ENCODE measurements at regions not wholly inside any gene's neighbourhood (a gene's known extent, or its start where the extent isn't known, plus 50 kb on each side); places are given as distances from the start of the nearest gene placed in this dataset.
"Not testable (repeated sequence)": the region's sequence is repeated elsewhere in the genome, so short reads cannot be mapped to it uniquely, and the experiment has no call there.

GRCh38 chr2:57218206-57218605 lies 828.4 kb upstream of the VRK2 start:
- no peaks in the 10 kb centered on the region for H3K4me1 Mint-ChIP-seq
- no peaks in the 10 kb centered on the region for H3K36me3 Mint-ChIP-seq
- H3K27me3 Mint-ChIP-seq (ENCODE audit: low read depth in 3 of 3) = peaks cover 0 to 1% (median 0%) of the 10 kb centered on the region in 3 donors
- peaks cover 9 to 61% (median 36%) of the 10 kb centered on the region in 6 donors for H3K9me3 Mint-ChIP-seq
- DNase-seq = no peak
- no peak overlapping the region for H3K27ac Mint-ChIP-seq
- no peak overlapping the region for H3K4me3 Mint-ChIP-seq

GRCh38 chr2:57229706-57230105 lies 816.9 kb upstream of the VRK2 start:
- not testable (repeated sequence) for H3K4me3 Mint-ChIP-seq, H3K27ac Mint-ChIP-seq, H3K4me1 Mint-ChIP-seq

GRCh38 chr2:57232341-57232740 lies 814.3 kb upstream of the VRK2 start:
- not testable (repeated sequence) for H3K36me3 Mint-ChIP-seq, H3K27ac Mint-ChIP-seq
- peaks cover 0 to 22% (median 9%) of the 10 kb centered on the region in 6 donors for H3K9me3 Mint-ChIP-seq

More at GRCh38 chr2:57229706-57230105, 816.9 kb upstream of the VRK2 start:
- not testable (repeated sequence) for H3K27me3 Mint-ChIP-seq (ENCODE audit: low read depth in 3 of 3); H3K36me3 Mint-ChIP-seq; DNase-seq
- H3K9me3 Mint-ChIP-seq = peaks cover 0 to 27% (median 12%) of the 10 kb centered on the region in 6 donors

GRCh38 chr2:57251495-57251894 lies 795.1 kb upstream of the VRK2 start:
- not testable (repeated sequence) for H3K4me3 Mint-ChIP-seq; H3K4me1 Mint-ChIP-seq; H3K27ac Mint-ChIP-seq; H3K27me3 Mint-ChIP-seq (ENCODE audit: low read depth in 3 of 3); H3K36me3 Mint-ChIP-seq; DNase-seq
- peaks cover 33 to 67% (median 41%) of the 10 kb centered on the region in 6 donors for H3K9me3 Mint-ChIP-seq

More at GRCh38 chr2:57232341-57232740, 814.3 kb upstream of the VRK2 start:
- H3K4me3 Mint-ChIP-seq; DNase-seq; H3K4me1 Mint-ChIP-seq; H3K27me3 Mint-ChIP-seq (ENCODE audit: low read depth in 3 of 3): not testable (repeated sequence)

DNA sequence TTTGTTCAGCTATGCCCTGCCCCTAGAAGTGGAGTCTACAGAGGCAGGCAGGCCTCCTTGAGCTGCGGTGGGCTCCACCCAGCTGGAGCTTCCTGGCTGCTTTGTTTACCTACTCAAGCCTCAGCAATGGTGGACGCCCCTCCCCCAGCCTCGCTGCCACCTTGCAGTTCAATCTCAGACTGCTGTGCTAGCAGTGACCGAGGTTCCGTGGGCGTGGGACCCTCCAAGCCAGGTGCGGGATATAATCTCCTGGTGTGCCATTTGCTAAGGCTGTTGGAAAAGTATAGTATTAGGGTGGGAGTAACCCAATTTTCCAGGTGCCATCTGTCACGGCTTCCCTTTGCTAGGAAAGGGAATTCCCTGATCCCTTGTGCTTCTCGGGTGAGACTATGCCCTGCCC lies 770.2 kb upstream of the VRK2 start:
- H3K4me1 Mint-ChIP-seq; DNase-seq; H3K36me3 Mint-ChIP-seq; H3K27me3 Mint-ChIP-seq (ENCODE audit: low read depth in 3 of 3); H3K4me3 Mint-ChIP-seq; H3K27ac Mint-ChIP-seq: not testable (repeated sequence)
- peaks cover 11 to 63% (median 51%) of the 10 kb centered on the region in 6 donors for H3K9me3 Mint-ChIP-seq

DNA sequence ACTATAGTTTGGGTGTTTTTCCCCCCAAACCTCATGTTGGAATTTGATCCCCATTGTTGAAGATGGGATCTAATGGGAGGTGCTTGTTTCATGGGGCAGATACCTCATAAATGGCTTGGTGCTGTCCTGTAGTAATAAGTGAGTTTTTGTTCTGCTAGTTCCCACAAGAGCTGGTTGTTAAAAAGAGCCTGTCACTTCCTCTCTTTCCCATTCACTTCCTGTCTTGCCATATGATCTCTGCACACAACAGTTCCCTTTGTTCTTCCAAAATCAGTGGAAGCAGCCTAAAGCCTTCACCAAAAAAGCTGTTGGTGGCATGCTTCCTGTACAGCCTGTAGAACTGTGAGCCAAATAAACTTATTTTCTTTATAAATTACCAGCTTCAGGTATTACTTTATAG lies 768.2 kb upstream of the VRK2 start:
- Mint-ChIP-seq H3K9me3 (peaks cover 4 to 58% (median 55%) of the 10 kb centered on the region in 6 donors), H3K27ac (no peak overlapping the region), H3K4me1 (no peaks in the 10 kb centered on the region), H3K27me3 (ENCODE audit: low read depth in 3 of 3) (peaks cover 0 to 4% (median 0%) of the 10 kb centered on the region in 3 donors), H3K36me3 (no peaks in the 10 kb centered on the region), H3K4me3 (no peak overlapping the region)
- DNase-seq = no peak

DNA sequence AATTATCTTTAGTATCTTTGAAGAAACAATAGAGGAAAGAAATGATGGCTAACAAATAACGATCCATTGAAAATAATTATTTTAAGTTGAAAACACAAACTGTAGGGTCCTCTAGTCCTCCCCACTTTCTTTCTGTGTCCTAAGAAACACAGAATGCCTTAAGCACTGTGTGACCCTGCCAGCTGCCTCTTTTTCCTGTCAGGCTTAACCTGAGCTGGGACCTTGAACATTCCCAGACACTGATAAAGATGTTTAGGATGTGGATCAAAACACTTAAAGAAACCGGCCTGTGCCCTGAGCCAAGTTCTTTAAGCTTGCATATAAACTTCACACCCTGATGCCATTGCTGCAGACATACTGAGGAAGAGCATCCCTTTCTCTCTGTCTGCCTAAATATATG lies 755.4 kb upstream of the VRK2 start:
- H3K27ac Mint-ChIP-seq = no peak overlapping the region
- H3K4me3 Mint-ChIP-seq = no peak overlapping the region
- no peaks in the 10 kb centered on the region for H3K27me3 Mint-ChIP-seq (ENCODE audit: low read depth in 3 of 3)
- H3K4me1 Mint-ChIP-seq = no peaks in the 10 kb centered on the region
- peaks cover 0 to 42% (median 25%) of the 10 kb centered on the region in 6 donors for H3K9me3 Mint-ChIP-seq
- DNase-seq = no peak
- H3K36me3 Mint-ChIP-seq = no peaks in the 10 kb centered on the region

DNA sequence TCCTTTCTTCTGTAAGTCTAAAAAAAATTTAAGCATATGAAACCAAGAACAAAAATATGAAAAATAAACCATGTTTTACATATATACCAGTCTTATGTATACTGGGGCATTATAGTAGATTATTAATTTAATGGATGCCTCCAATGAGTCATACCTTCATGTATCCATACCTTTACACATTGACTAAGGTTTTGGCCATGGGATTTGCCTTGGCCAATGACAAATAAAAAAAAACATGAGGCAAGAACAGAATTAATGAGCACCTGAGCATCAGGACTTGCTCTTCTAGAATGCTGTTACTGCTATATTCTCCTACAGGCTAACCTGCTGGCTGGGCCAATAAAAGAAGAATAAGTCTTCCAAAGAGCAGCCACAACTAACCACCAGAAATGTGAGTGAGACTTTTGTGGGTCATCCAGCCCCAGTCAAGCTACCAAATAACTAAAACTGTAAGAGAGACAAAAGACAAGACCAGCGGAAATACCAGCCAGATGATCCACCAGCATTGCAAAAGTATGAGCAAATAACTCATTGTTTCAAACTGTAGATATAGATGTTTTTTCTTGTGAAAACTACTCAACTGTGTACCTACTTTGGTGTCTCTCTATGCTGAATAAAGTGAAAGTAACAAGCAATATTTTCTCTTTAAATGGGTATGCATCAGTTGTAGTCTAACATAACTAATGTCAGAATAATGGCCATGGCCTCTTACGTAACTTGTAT lies 749.6 kb upstream of the VRK2 start:
- no peak overlapping the region for H3K27ac Mint-ChIP-seq
- peaks cover 5 to 35% (median 14%) of the 10 kb centered on the region in 6 donors for H3K9me3 Mint-ChIP-seq
- no peak overlapping the region for H3K4me3 Mint-ChIP-seq
- H3K4me1 Mint-ChIP-seq = no peaks in the 10 kb centered on the region
- H3K27me3 Mint-ChIP-seq (ENCODE audit: low read depth in 3 of 3) = no peaks in the 10 kb centered on the region
- DNase-seq = no peak
- no peaks in the 10 kb centered on the region for H3K36me3 Mint-ChIP-seq

GRCh38 chr2:57313678-57314077 lies 732.9 kb upstream of the VRK2 start:
- no peak overlapping the region for H3K27ac Mint-ChIP-seq
- H3K4me1 Mint-ChIP-seq = no peaks in the 10 kb centered on the region
- no peak overlapping the region for H3K4me3 Mint-ChIP-seq
- H3K9me3 Mint-ChIP-seq = peaks cover 20 to 46% (median 32%) of the 10 kb centered on the region in 6 donors
- DNase-seq = no peak
- peaks cover 0 to 3% (median 0%) of the 10 kb centered on the region in 3 donors for H3K36me3 Mint-ChIP-seq
- peaks cover 0 to 1% (median 0%) of the 10 kb centered on the region in 3 donors for H3K27me3 Mint-ChIP-seq (ENCODE audit: low read depth in 3 of 3)

DNA sequence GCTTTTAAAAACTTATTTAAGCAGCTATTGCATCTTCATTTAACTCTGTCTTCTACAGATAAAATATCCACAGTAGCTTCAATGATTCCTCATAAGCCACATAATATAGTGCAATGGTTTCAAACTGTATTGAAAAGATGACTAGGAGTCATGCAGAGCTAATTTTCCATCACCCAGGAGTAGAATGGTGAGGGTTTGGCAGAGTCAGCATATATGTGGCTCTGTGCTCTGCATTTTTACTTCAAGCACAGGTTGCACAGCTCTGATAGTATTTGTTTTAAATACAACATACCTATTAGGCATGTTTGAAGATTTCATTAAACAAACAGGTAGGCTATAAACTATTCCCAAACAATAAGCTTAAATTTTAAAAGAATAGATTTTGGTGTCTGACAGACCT lies 731.9 kb upstream of the VRK2 start:
- Mint-ChIP-seq H3K36me3 (peaks cover 0 to 3% (median 0%) of the 10 kb centered on the region in 3 donors), H3K4me3 (no peak overlapping the region), H3K9me3 (peaks cover 21 to 49% (median 33%) of the 10 kb centered on the region in 6 donors), H3K4me1 (no peaks in the 10 kb centered on the region), H3K27me3 (ENCODE audit: low read depth in 3 of 3) (peaks cover 0 to 1% (median 0%) of the 10 kb centered on the region in 3 donors), H3K27ac (no peak overlapping the region)
- no peak for DNase-seq

DNA sequence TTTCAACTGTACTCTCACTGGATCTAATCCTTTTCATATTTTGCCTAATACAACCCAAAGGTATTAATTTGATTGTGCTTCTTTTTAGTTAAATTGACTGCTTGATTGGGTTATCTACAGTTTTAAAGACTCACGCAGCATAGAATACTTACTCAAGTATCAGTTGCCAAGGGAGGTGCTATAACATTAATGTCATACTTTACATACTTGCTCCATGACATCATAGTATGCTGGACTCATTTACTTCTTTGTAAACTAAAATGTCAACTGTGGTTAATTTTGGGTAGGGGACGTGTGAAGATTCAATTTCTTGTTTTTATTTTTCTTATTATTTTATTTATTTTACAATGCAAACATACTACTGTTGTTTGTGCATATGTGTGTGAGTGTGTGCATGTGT lies 716.2 kb upstream of the VRK2 start:
- Mint-ChIP-seq H3K36me3 (no peaks in the 10 kb centered on the region), H3K4me1 (no peaks in the 10 kb centered on the region), H3K9me3 (peaks cover 0 to 17% (median 11%) of the 10 kb centered on the region in 6 donors), H3K4me3 (no peak overlapping the region), H3K27me3 (ENCODE audit: low read depth in 3 of 3) (peaks cover 0 to 2% (median 1%) of the 10 kb centered on the region in 3 donors), H3K27ac (no peak overlapping the region)
- DNase-seq = no peak

- no peak for DNase-seq
- no peaks in the 10 kb centered on the region for H3K36me3 Mint-ChIP-seq
- no peak overlapping the region for H3K27ac Mint-ChIP-seq
- H3K4me3 Mint-ChIP-seq = no peak overlapping the region
- H3K9me3 Mint-ChIP-seq = peaks cover 3 to 31% (median 15%) of the 10 kb centered on the region in 6 donors
- no peaks in the 10 kb centered on the region for H3K4me1 Mint-ChIP-seq
- peaks cover 0 to 1% (median 0%) of the 10 kb centered on the region in 3 donors for H3K27me3 Mint-ChIP-seq (ENCODE audit: low read depth in 3 of 3)
Measured at GRCh38 chr2:57333221-57333620, 713.4 kb upstream of the VRK2 start.

DNA sequence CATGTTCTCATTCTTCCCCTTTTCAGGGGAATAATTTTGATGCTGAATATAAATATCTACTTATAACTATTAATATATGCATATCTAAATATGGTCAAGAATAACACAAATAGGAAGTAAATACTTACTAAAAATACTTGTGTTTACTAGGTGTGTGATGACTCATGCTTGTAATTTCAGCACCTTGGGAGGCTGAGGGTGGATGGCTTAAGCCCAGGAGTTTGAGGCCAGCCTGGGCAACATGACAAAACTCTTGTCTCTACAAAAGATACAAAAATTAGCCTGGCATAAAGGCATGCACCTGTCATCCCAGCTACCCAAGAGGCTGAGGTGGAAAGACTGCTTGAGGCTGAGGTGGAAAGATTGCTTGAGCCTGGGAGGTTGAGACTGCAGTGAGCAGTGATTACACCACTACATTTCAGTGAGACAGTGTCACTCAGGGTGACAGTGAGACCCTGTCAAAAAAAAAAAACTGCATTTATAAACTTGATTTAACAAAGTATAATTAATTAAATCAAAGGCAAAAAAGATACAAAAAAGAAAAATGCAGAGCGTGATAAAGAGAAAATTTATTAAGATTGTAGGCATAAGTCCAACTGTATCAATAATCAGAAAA lies 703.1 kb upstream of the VRK2 start:
- H3K36me3 Mint-ChIP-seq = peaks cover 0 to 9% (median 3%) of the 10 kb centered on the region in 3 donors
- H3K27ac Mint-ChIP-seq = no peak overlapping the region
- H3K9me3 Mint-ChIP-seq = peaks cover 18 to 71% (median 53%) of the 10 kb centered on the region in 6 donors
- peaks cover 0 to 5% (median 2%) of the 10 kb centered on the region in 3 donors for H3K27me3 Mint-ChIP-seq (ENCODE audit: low read depth in 3 of 3)
- H3K4me1 Mint-ChIP-seq = no peaks in the 10 kb centered on the region
- no peak for DNase-seq
- no peak overlapping the region for H3K4me3 Mint-ChIP-seq

- no peak for DNase-seq
- Mint-ChIP-seq H3K27ac (no peak overlapping the region), H3K4me3 (no peak overlapping the region), H3K9me3 (peaks cover 0 to 74% (median 31%) of the 10 kb centered on the region in 6 donors), H3K36me3 (peaks cover 0 to 3% (median 0%) of the 10 kb centered on the region in 3 donors), H3K4me1 (no peaks in the 10 kb centered on the region), H3K27me3 (ENCODE audit: low read depth in 3 of 3) (no peaks in the 10 kb centered on the region)
Measured at GRCh38 chr2:57368190-57368589, 678.4 kb upstream of the VRK2 start.
